Endodermal cell (in vitro differentiated cells): ENCODE measurements at regions not wholly inside any gene's neighbourhood (a gene's known extent, or its start where the extent isn't known, plus 50 kb on each side); places are given as distances from the start of the nearest gene placed in this dataset.

Experiments used
- DNase-seq: peaks from one replicate; pipeline ENCODE4 v3.0.0-alpha.2; 2017
- H3K27ac ChIP-seq: 2 replicates; pipeline ENCODE4 v1.5.1; 2013; ENCODE audit warnings: mild to moderate bottlenecking, low read depth, low read length, moderate library complexity
- H3K27me3 ChIP-seq: 2 replicates; pipeline ENCODE4 v1.6.1; 2013; ENCODE audit warnings: mild to moderate bottlenecking, low read length, moderate library complexity; ENCODE audit not compliant: insufficient read depth, control insufficient read depth, poor library complexity, severe bottlenecking
- H3K36me3 ChIP-seq: 2 replicates; pipeline ENCODE4 v1.7.0; 2013; ENCODE audit warnings: mild to moderate bottlenecking, low read length, moderate library complexity; ENCODE audit not compliant: control insufficient read depth, insufficient read depth
- H3K4me1 ChIP-seq: one replicate; pipeline ENCODE4 v1.7.0; 2013; ENCODE audit warnings: low read length; ENCODE audit not compliant: control insufficient read depth, insufficient read depth
- H3K4me3 ChIP-seq: 2 replicates; pipeline ENCODE4 v1.5.1; 2013; ENCODE audit warnings: mild to moderate bottlenecking, low read length, moderate library complexity
- H3K9ac ChIP-seq: 2 replicates; pipeline ENCODE4 v1.6.1; 2013; ENCODE audit warnings: mild to moderate bottlenecking, low read length, moderate library complexity; ENCODE audit not compliant: poor library complexity, severe bottlenecking; ENCODE audit errors: extremely low read depth
- H3K9me3 ChIP-seq: 2 replicates; pipeline ENCODE4 v1.6.1; 2013; ENCODE audit warnings: mild to moderate bottlenecking, low read length, moderate library complexity; ENCODE audit not compliant: control insufficient read depth
- H3K27ac Mint-ChIP-seq: 2 replicates; pipeline ENCODE4 v1.8.0; 2020; ENCODE audit warnings: mixed read lengths
- H3K27me3 Mint-ChIP-seq: 2 replicates; pipeline ENCODE4 v1.8.0; 2021; ENCODE audit warnings: mild to moderate bottlenecking, mixed read lengths; ENCODE audit not compliant: insufficient read depth
- H3K36me3 Mint-ChIP-seq: 2 replicates; pipeline ENCODE4 v1.8.0; 2020; ENCODE audit warnings: low read depth, mixed read lengths
- H3K4me1 Mint-ChIP-seq: 2 replicates; pipeline ENCODE4 v1.8.0; 2020; ENCODE audit warnings: mixed read lengths
- H3K4me3 Mint-ChIP-seq: 2 replicates; pipeline ENCODE4 v1.8.0; 2020; ENCODE audit warnings: mild to moderate bottlenecking, moderate library complexity, mixed read lengths
- H3K9me3 Mint-ChIP-seq: 2 replicates; pipeline ENCODE4 v1.8.0; 2020; ENCODE audit warnings: mild to moderate bottlenecking, mixed read lengths
- WGBS, 2 experiments: methylation state at CpG; one replicate each; pipeline versions ENCODE4 v1.1.5 to v1.1.7; 2013; ENCODE audit warnings: missing lambda C conversion rate in 2 of 2, mixed read lengths in 1 of 2; ENCODE audit not compliant: insufficient coverage in 1 of 2, insufficient read length in 1 of 2; 5-methylcytosine and 5-hydroxymethylcytosine counted together
- TF ChIP-seq, protein P1 (sequence below): fragments of 200-600 bp; sonication (generic); conservative IDR thresholded peaks from 2 replicates; pipeline ENCODE4 v1.5.0; 2021; ENCODE audit warnings: antibody characterized with exemption, mild to moderate bottlenecking

DNA sequence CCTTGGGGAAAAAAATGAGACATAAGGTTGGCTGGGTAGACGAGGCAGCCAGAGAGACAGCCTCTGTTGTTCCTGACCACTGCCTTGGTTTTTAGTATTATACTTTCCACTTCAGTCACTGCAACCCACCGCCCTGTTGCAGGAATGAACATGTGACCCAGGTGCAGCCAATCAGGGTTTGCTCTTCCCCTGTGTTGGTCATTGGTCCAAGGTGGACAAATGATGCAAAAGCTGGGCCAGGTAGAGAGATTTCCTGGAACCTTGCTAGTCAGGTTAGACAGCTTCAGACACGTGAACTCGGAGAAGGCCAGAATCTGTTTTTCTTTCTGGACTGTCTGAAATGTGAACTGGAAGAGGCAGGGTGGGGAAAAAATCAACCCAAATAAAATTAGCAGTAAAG lies 452.4 kb upstream of the RBFOX1 start:
- H3K36me3 ChIP-seq = no peaks in the 10 kb centered on the region
- Mint-ChIP-seq H3K4me1 (peaks cover 2% of the 10 kb centered on the region), H3K4me3 (no peak overlapping the region), H3K9me3 (no peaks in the 10 kb centered on the region), H3K36me3 (no peaks in the 10 kb centered on the region), H3K27me3 (peaks cover 14% of the 10 kb centered on the region), H3K27ac (no peak overlapping the region)
- DNase-seq = no peak
- H3K9me3 ChIP-seq = no peaks in the 10 kb centered on the region
- no peak overlapping the region for H3K9ac ChIP-seq
- WGBS, 2 experiments = 83 to 100% methylated on average over 1 to 4 of the region's 4 CpGs
- H3K4me1 ChIP-seq = no peaks in the 10 kb centered on the region
- TF ChIP-seq, protein P1, sequence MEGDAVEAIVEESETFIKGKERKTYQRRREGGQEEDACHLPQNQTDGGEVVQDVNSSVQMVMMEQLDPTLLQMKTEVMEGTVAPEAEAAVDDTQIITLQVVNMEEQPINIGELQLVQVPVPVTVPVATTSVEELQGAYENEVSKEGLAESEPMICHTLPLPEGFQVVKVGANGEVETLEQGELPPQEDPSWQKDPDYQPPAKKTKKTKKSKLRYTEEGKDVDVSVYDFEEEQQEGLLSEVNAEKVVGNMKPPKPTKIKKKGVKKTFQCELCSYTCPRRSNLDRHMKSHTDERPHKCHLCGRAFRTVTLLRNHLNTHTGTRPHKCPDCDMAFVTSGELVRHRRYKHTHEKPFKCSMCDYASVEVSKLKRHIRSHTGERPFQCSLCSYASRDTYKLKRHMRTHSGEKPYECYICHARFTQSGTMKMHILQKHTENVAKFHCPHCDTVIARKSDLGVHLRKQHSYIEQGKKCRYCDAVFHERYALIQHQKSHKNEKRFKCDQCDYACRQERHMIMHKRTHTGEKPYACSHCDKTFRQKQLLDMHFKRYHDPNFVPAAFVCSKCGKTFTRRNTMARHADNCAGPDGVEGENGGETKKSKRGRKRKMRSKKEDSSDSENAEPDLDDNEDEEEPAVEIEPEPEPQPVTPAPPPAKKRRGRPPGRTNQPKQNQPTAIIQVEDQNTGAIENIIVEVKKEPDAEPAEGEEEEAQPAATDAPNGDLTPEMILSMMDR = no peak
- H3K27me3 ChIP-seq = no peaks in the 10 kb centered on the region
- no peak overlapping the region for H3K4me3 ChIP-seq
- no peak overlapping the region for H3K27ac ChIP-seq

DNA sequence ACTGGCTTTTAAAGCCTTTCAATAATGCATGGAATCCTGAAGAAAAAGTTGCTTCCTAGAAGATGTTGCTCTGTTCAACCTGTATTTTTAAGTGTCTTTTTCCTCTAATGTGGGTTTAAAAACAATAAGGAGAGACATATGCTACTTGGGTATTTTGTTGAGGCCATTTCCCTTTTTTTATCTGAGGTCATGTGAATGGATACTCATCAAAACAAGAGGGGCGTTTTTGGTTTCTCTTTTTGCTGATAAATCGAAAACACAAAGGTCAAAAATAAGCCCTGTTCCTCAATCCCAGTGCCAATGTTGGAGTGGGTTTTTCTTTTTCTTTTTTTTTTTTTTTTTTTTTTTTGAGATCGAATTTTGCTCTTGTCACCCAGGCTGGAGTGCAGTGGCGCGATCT lies 468.0 kb upstream of the RBFOX1 start:
- Histone ChIP-seq H3K9ac (no peak overlapping the region), H3K27me3 (peaks cover 21% of the 10 kb centered on the region), H3K27ac (no peak overlapping the region), H3K4me1 (peaks cover 2% of the 10 kb centered on the region), H3K4me3 (no peak overlapping the region), H3K9me3 (peaks cover 5% of the 10 kb centered on the region), H3K36me3 (no peaks in the 10 kb centered on the region)
- Mint-ChIP-seq H3K27me3 (peaks cover 65% of the 10 kb centered on the region), H3K27ac (no peak overlapping the region), H3K4me1 (peaks cover 20% of the 10 kb centered on the region), H3K36me3 (no peaks in the 10 kb centered on the region), H3K9me3 (peaks cover 1% of the 10 kb centered on the region), H3K4me3 (no peak overlapping the region)
- DNase-seq = no peak
- 80 to 96% methylated on average over 2 to 4 of the region's 5 CpGs for WGBS, 2 experiments
- TF ChIP-seq, protein P1 = no peak

DNA sequence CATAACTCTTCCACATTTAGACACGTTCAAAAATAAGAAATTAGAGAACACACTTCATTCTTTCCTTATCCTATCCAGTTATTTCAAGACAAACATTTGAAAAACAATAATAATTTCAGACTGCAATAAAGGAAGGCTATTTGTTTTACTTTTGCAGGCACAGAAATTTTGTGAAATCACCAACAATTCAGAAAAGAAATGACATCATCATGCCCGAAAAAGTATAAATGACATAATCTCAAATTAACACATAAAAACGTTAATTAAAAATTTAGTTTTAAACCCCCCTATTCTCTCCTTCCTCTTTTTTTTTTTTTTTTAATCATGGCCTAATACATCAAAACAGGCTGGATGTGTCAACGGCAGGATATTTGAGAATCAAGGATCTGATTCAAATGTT lies 468.4 kb upstream of the RBFOX1 start:
- Histone ChIP-seq H3K36me3 (no peaks in the 10 kb centered on the region), H3K9me3 (peaks cover 4% of the 10 kb centered on the region), H3K27ac (no peak overlapping the region), H3K4me3 (no peak overlapping the region), H3K27me3 (peaks cover 25% of the 10 kb centered on the region), H3K9ac (no peak overlapping the region), H3K4me1 (peaks cover 2% of the 10 kb centered on the region)
- no peak for DNase-seq
- TF ChIP-seq, protein P1 = no peak
- WGBS, 2 experiments = 71 to 92% methylated on average over 3 to 4 of the region's 4 CpGs
- H3K27ac Mint-ChIP-seq = no peak overlapping the region
- H3K9me3 Mint-ChIP-seq = peaks cover 1% of the 10 kb centered on the region
- no peak overlapping the region for H3K4me3 Mint-ChIP-seq
- no peaks in the 10 kb centered on the region for H3K36me3 Mint-ChIP-seq
- H3K4me1 Mint-ChIP-seq = peaks cover 20% of the 10 kb centered on the region
- H3K27me3 Mint-ChIP-seq = peaks cover 67% of the 10 kb centered on the region
